ENCODE measurements at regions not wholly inside any gene's neighbourhood (a gene's known extent, or its start where the extent isn't known, plus 50 kb on each side); places are given as distances from the start of the nearest gene placed in this dataset.
"Not testable (repeated sequence)": the region's sequence is repeated elsewhere in the genome, so short reads cannot be mapped to it uniquely, and the experiment has no call there.

GRCh38 chr16:66242672-66243071, 123.8 kb upstream of the CDH5 start:
- DNase-seq (ENCODE audit: low read depth), result no peak

GRCh38 chr16:66242206-66242605, 124.3 kb upstream of the CDH5 start:
- not testable (repeated sequence) for DNase-seq (ENCODE audit: low read depth)

GRCh38 chr16:66240631-66241395, 125.7 kb upstream of the CDH5 start:
- DNase-seq (ENCODE audit: low read depth), result no peak

GRCh38 chr16:66240088-66240487, 126.4 kb upstream of the CDH5 start:
- no peak for DNase-seq (ENCODE audit: low read depth)

GRCh38 chr16:66238696-66239095, 127.8 kb upstream of the CDH5 start:
- no peak for DNase-seq (ENCODE audit: low read depth)

- DNase-seq (ENCODE audit: low read depth), result no peak
These were observed 130.2 kb upstream of the CDH5 start for GRCh38 chr16:66236301-66236700.

GRCh38 chr16:66231452-66232160, 134.9 kb upstream of the CDH5 start:
- DNase-seq (ENCODE audit: low read depth), result no peak

- DNase-seq (ENCODE audit: low read depth), result no peak
These were observed 136.8 kb upstream of the CDH5 start for GRCh38 chr16:66229651-66230050.

- no peak for DNase-seq (ENCODE audit: low read depth)
These were observed 137.7 kb upstream of the CDH5 start for GRCh38 chr16:66228792-66229191.

GRCh38 chr16:66227766-66228530, 138.5 kb upstream of the CDH5 start:
- no peak for DNase-seq (ENCODE audit: low read depth)

- no peak for DNase-seq (ENCODE audit: low read depth)
These were observed 139.7 kb upstream of the CDH5 start for GRCh38 chr16:66226762-66227161.

- DNase-seq (ENCODE audit: low read depth), result no peak
These were observed 140.8 kb upstream of the CDH5 start for GRCh38 chr16:66225696-66226095.

- no peak for DNase-seq (ENCODE audit: low read depth)
These were observed 141.9 kb upstream of the CDH5 start for GRCh38 chr16:66224626-66225025.

GRCh38 chr16:66224186-66224585, 142.3 kb upstream of the CDH5 start:
- no peak for DNase-seq (ENCODE audit: low read depth)

- DNase-seq (ENCODE audit: low read depth), result no peak
These were observed 143.2 kb upstream of the CDH5 start for GRCh38 chr16:66223176-66223780.

GRCh38 chr16:66222756-66223155, 143.7 kb upstream of the CDH5 start:
- DNase-seq (ENCODE audit: low read depth), result no peak

- no peak for DNase-seq (ENCODE audit: low read depth)
These were observed 145.8 kb upstream of the CDH5 start for GRCh38 chr16:66220702-66221101.

- DNase-seq (ENCODE audit: low read depth), result no peak
These were observed 147.0 kb upstream of the CDH5 start for GRCh38 chr16:66219491-66219890.

- no peak for DNase-seq (ENCODE audit: low read depth)
These were observed 154.1 kb upstream of the CDH5 start for GRCh38 chr16:66212428-66212827.

- no peak for DNase-seq (ENCODE audit: low read depth)
These were observed 154.8 kb upstream of the CDH5 start for GRCh38 chr16:66211651-66212050.

GRCh38 chr16:66207883-66208265, 158.6 kb upstream of the CDH5 start:
- DNase-seq (ENCODE audit: low read depth), result no peak

- DNase-seq (ENCODE audit: low read depth), result no peak
These were observed 159.2 kb upstream of the CDH5 start for GRCh38 chr16:66207139-66207882.
